Stomach (tissue), 8 donors: ENCODE measurements at regions not wholly inside any gene's neighbourhood (a gene's known extent, or its start where the extent isn't known, plus 50 kb on each side); places are given as distances from the start of the nearest gene placed in this dataset.
A peak's percentile ranks its signal among the peaks of the same experiment; 100 is the strongest.

Experiments used
- DNase-seq, 2 donors: peaks; one replicate each; pipeline versions ENCODE4 v3.0.0 to v3.0.0-alpha.2; 2013 to 2019
- H3K27ac ChIP-seq, 5 donors: fragments of 200-600 bp in 4 of 5; sonication (generic) in 4 of 5; one replicate each; pipeline ENCODE4 v1.5.1; 2013 to 2019; ENCODE audit warnings: mild to moderate bottlenecking in 1 of 5, moderate library complexity in 1 of 5
- H3K27me3 ChIP-seq, 3 donors: fragments of 200-600 bp; sonication (generic); one replicate each; pipeline ENCODE4 v1.5.1; 2017 to 2019; ENCODE audit warnings: mixed run types in 1 of 3
- H3K36me3 ChIP-seq, 4 donors: fragments of 200-600 bp; sonication (generic); 1 replicate in 3 of 4; 2 replicates in 1 of 4; pipeline ENCODE4 v1.5.1; 2016 to 2019
- H3K4me1 ChIP-seq, 4 donors: fragments of 200-600 bp; sonication (generic); one replicate each; pipeline ENCODE4 v1.5.1; 2016 to 2019
- H3K4me3 ChIP-seq, 4 donors: fragments of 200-600 bp; sonication (generic) in 3 of 4; one replicate each; pipeline ENCODE4 v1.5.1; 2016 to 2019; ENCODE audit warnings: mild to moderate bottlenecking in 1 of 4
- H3K9me3 ChIP-seq, 4 donors: fragments of 200-600 bp; sonication (generic); one replicate each; pipeline ENCODE4 v1.5.1; 2016 to 2019
- EP300 ChIP-seq: sonication (generic); formaldehyde crosslinking; IDR thresholded peaks from one replicate; pipeline ENCODE4 v1.6.1; 2017; ENCODE audit warnings: antibody characterized with exemption
- POLR2A ChIP-seq, 4 donors: fragments of 450-650 bp; IDR thresholded peaks; one replicate each; pipeline ENCODE4 v1.6.1; 2016; ENCODE audit warnings: antibody characterized with exemption in 4 of 4, control low read depth in 2 of 4, mild to moderate bottlenecking in 1 of 4, moderate library complexity in 1 of 4
- POLR2AphosphoS5 ChIP-seq, 3 donors: sonication (generic); formaldehyde crosslinking; IDR thresholded peaks; one replicate each; pipeline ENCODE4 v1.6.1; 2016; ENCODE audit warnings: antibody characterized with exemption in 3 of 3
- WGBS, 5 donors: extraction: QIAGEN DNeasy Blood & Tissue Kit in 3 of 5; methylation state at CpG; one replicate each; pipeline versions ENCODE4 v1.1.5 to v1.1.7; 2013 to 2018; 5-methylcytosine and 5-hydroxymethylcytosine counted together
- intact Hi-C: fragments of 100-400 bp; cut with DNase I; formaldehyde crosslinking; loops from one replicate; pipeline ENCODE4 v1.15.1; 2023; ENCODE audit warnings: low total_unique reads
- TF ChIP-seq, protein P1 (sequence below), 7 experiments: fragments of 450-650 bp in 4 of 7; fragments of 200-600 bp in 3 of 7; sonication (generic) in 3 of 7; IDR thresholded peaks; one replicate each; pipeline ENCODE4 v1.5.1; 2016 to 2019; ENCODE audit warnings: antibody characterized with exemption in 7 of 7, control low read depth in 2 of 7, mild to moderate bottlenecking in 1 of 7
- donor health status: healthy with polysubstance abuse.
- donor health status: Bipolar disorder and iron deficiency.
- donor health status: healthy.

DNA sequence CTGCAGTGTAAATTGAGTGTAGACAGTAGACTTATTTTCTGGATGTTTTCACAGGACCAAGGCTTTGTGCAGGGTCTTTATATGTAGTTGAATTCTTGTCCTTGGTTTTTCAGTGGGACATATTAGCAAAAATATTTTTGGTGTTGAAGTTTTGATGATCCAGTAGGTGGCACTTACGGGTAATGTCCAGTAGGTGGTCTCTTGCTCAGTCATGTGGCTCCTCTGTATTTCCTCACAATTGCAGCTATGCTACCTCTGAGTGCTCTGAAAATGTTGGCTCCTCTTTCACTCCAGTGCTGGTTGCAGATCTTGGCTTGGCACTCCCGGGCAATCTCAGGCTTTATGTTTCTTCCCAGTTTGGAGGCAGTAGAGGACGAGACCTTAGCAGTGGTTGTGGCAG lies 419.8 kb upstream of the AMOT start:
- no peaks in the 10 kb centered on the region for H3K36me3 ChIP-seq
- H3K27me3 ChIP-seq = no peaks in the 10 kb centered on the region
- no peak for DNase-seq
- H3K9me3 ChIP-seq = no peaks in the 10 kb centered on the region
- intact Hi-C loops = no loop called here
- H3K4me1 ChIP-seq = no peaks in the 10 kb centered on the region
- 52 to 100% (median 78%) methylated on average over 1 to 3 of the region's 3 CpGs for WGBS, 5 donors
- no peak for TF ChIP-seq EP300
- H3K27ac ChIP-seq = no peak overlapping the region
- no peak overlapping the region for H3K4me3 ChIP-seq

DNA sequence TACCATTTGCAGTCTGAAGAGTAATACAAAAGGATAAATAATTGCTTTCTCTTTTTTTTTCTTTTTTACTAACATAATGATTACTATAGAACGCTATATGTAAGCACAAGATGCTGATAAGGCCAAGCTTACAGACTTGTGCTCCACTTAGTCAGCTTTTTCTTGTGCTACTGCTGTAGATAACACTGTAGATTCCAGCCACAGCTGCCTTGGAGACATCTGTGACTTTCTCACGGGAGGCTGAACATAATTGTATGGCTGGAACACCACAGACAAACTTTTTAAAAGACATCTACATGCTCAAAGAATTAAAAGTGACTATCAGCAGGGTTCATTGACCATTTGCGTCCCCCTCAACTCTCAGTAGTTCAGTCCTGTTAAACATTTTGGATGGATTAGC lies 381.7 kb upstream of the AMOT start:
- Histone ChIP-seq H3K27ac (no peak overlapping the region), H3K4me1 (no peaks in the 10 kb centered on the region), H3K36me3 (no peaks in the 10 kb centered on the region), H3K4me3 (no peak overlapping the region), H3K9me3 (peaks cover 0 to 10% (median 3%) of the 10 kb centered on the region in 4 donors), H3K27me3 (no peaks in the 10 kb centered on the region)
- intact Hi-C loops = no loop called here
- no peak for DNase-seq
- 28 to 53% (median 40%) methylated on average over 3 of the region's 3 CpGs for WGBS, 5 donors
- TF ChIP-seq POLR2A (IDR thresholded peaks at IDR 0.05) = no peak
- no peak for TF ChIP-seq EP300
- TF ChIP-seq, protein P1, sequence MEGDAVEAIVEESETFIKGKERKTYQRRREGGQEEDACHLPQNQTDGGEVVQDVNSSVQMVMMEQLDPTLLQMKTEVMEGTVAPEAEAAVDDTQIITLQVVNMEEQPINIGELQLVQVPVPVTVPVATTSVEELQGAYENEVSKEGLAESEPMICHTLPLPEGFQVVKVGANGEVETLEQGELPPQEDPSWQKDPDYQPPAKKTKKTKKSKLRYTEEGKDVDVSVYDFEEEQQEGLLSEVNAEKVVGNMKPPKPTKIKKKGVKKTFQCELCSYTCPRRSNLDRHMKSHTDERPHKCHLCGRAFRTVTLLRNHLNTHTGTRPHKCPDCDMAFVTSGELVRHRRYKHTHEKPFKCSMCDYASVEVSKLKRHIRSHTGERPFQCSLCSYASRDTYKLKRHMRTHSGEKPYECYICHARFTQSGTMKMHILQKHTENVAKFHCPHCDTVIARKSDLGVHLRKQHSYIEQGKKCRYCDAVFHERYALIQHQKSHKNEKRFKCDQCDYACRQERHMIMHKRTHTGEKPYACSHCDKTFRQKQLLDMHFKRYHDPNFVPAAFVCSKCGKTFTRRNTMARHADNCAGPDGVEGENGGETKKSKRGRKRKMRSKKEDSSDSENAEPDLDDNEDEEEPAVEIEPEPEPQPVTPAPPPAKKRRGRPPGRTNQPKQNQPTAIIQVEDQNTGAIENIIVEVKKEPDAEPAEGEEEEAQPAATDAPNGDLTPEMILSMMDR (IDR thresholded peaks at IDR 0.05) = no peak
- TF ChIP-seq POLR2AphosphoS5 (IDR thresholded peaks at IDR 0.05) = no peak

DNA sequence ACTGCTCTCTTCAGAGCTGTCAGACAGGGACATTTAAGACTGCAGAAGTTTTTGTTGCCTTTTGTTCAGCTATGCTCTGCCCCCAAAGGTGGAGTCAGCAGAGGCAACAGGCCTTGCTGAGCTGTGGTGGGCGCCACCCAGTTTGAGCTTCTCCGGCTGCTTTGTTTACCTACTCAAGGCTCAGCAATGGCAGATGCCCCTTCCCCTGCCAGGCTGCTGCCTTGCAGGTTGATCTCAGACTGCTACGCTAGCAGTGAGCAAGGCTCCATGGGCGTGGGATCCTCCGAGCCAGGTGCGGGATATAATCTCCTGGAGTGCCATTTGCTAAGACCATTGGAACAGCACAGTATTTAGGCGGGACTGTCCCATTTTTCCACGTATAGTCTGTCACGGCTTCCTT lies 371.4 kb upstream of the AMOT start:
- intact Hi-C loops = no loop called here
- WGBS, 5 donors = 89 to 93% (median 92%) methylated on average over 7 to 9 of the region's 9 CpGs
- DNase-seq = no peak
- Histone ChIP-seq H3K27ac (no peak overlapping the region), H3K36me3 (no peaks in the 10 kb centered on the region), H3K4me3 (no peak overlapping the region), H3K4me1 (no peaks in the 10 kb centered on the region), H3K9me3 (peaks cover 0 to 10% (median 8%) of the 10 kb centered on the region in 4 donors), H3K27me3 (no peaks in the 10 kb centered on the region)
- TF ChIP-seq POLR2AphosphoS5 (IDR thresholded peaks at IDR 0.05) (no peak), EP300 (no peak), POLR2A (IDR thresholded peaks at IDR 0.05) (no peak)
- TF ChIP-seq, protein P1 (IDR thresholded peaks at IDR 0.05) = no peak

DNA sequence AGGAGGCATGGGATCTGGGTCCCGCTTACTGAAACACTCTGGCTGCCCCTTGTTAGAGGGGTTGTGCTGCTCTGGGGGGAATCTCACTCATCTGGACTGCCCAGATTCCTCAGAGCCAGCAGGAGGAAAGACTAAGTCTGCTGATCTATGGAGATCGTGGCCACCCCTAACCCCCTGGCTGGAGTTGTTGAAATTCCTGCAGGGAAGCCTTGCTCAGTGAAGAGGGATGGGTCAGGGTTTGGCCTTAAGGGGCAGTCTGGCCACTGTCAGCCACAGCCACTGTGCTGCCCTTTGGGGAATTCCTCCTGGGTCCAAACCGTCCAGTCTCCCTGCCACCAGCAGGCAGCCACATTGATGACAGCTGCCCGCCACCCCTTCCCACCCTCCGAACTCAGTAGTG lies 362.0 kb upstream of the AMOT start:
- TF ChIP-seq, protein P1 (IDR thresholded peaks at IDR 0.05) = no peak
- no peak for TF ChIP-seq EP300
- TF ChIP-seq POLR2AphosphoS5 (IDR thresholded peaks at IDR 0.05) = no peak
- Histone ChIP-seq H3K27me3 (no peaks in the 10 kb centered on the region), H3K27ac (no peak overlapping the region), H3K4me3 (no peak overlapping the region), H3K36me3 (no peaks in the 10 kb centered on the region), H3K4me1 (no peaks in the 10 kb centered on the region), H3K9me3 (peaks cover 0 to 27% (median 9%) of the 10 kb centered on the region in 4 donors)
- intact Hi-C loops = no loop called here
- 88 to 98% (median 91%) methylated on average over 5 of the region's 5 CpGs; no CpG with 5 or more reads in 1 of the 5 donors for WGBS, 5 donors
- no peak for DNase-seq

DNA sequence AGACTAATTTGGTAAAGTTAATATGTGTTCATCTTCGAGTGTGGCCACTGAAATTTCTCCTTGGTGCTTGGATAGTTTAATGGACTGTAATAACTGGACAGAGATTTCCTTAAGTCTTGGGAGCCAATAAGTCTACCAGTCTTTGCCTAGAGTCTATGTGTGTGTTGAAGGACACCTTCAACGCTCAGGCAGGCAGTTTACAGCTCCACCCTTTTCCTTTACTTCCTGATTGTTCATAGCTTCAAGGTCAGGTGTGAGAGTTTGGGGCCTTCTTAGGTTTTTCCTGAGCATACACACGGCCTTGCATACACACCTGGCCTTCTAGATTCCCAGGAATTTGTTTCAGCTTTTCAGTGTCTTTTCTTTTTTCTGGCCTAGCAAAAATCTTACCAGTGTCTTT lies 355.3 kb upstream of the AMOT start:
- Histone ChIP-seq H3K9me3 (peaks cover 0 to 21% (median 8%) of the 10 kb centered on the region in 4 donors), H3K36me3 (no peaks in the 10 kb centered on the region), H3K4me3 (no peak overlapping the region), H3K27me3 (no peaks in the 10 kb centered on the region), H3K4me1 (no peaks in the 10 kb centered on the region), H3K27ac (no peak overlapping the region)
- peak in 1 of 2 donors; percentile 2 for DNase-seq
- intact Hi-C loops = no loop called here
- WGBS, 5 donors = 35 to 57% (median 39%) methylated on average over 3 of the region's 3 CpGs
- TF ChIP-seq POLR2A (IDR thresholded peaks at IDR 0.05) (no peak), EP300 (no peak), POLR2AphosphoS5 (IDR thresholded peaks at IDR 0.05) (no peak)
- TF ChIP-seq, protein P1 (IDR thresholded peaks at IDR 0.05) = no peak
